GM23338 (cell line): ENCODE measurements at regions not wholly inside any gene's neighbourhood (a gene's known extent, or its start where the extent isn't known, plus 50 kb on each side); places are given as distances from the start of the nearest gene placed in this dataset.

Source experiments
- CREB1 ChIP-seq: fragments of 250-450 bp; sonication (Bioruptor Pico); IDR thresholded peaks from 2 replicates; pipeline ENCODE4 v1.5.0; 2020; ENCODE audit warnings: low read depth, mild to moderate bottlenecking, moderate library complexity
- EZH2 ChIP-seq: fragments of 200-600 bp; sonication (generic); IDR thresholded peaks from one replicate; pipeline ENCODE4 v1.8.0; 2017; ENCODE audit warnings: antibody characterized with exemption, mild to moderate bottlenecking, low read depth; ENCODE audit not compliant: unreplicated experiment
- EZH2phosphoT487 ChIP-seq: fragments of 200-600 bp; sonication (generic); IDR thresholded peaks from one replicate; pipeline ENCODE4 v1.8.1; 2018; ENCODE audit warnings: antibody characterized with exemption; ENCODE audit not compliant: unreplicated experiment
- JUNB ChIP-seq: IDR thresholded peaks from one replicate; pipeline ENCODE4 v1.6.1; 2016; ENCODE audit warnings: antibody characterized with exemption; ENCODE audit not compliant: unreplicated experiment
- NANOG ChIP-seq: IDR thresholded peaks from 2 replicates; pipeline ENCODE4 v1.6.1; 2016; ENCODE audit warnings: antibody characterized with exemption, borderline replicate concordance
- POLR2AphosphoS5 ChIP-seq: IDR thresholded peaks from 2 replicates; pipeline ENCODE4 v1.6.1; 2016; ENCODE audit warnings: antibody characterized with exemption, low read depth
- REST ChIP-seq: IDR thresholded peaks from one replicate; pipeline ENCODE4 v1.6.1; 2018; ENCODE audit warnings: antibody characterized with exemption; ENCODE audit not compliant: unreplicated experiment
- TF ChIP-seq, protein P1 (sequence below), 2 experiments: fragments of 200-600 bp in 1 of 2; sonication (generic) in 1 of 2; conservative IDR thresholded peaks; 2 replicates each; pipeline versions ENCODE4 v1.5.1 to v1.6.1; 2016 to 2017; ENCODE audit warnings: antibody characterized with exemption in 2 of 2, low read depth in 2 of 2, mild to moderate bottlenecking in 2 of 2, moderate library complexity in 1 of 2

DNA sequence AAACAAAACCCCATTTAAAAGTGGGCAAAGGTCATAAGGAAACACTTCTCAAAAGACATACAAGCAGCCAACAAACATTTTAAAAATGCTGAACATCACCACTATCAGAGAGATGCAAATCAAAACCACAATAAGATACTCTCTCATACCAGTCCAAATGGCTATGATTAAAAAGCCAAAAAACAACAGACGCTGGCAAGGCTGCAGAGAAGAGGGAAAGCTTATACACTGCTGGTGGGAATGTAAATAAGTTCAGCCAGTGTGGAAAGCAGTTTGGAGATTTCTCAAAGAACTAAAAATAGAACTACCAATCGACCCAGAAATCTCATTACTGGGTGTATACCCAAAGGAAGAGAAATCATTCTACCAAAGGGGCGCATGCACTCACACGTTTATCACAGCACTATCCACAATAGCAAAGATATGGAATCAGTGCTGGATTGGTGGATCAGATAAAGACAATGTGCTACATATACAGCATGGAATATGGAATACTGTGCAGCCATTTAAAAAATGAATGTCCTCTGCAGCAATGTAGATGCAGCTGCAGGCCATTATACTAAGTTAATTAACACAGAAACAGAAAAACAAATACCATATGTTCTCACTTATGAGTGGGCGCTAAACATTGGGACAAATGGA lies 102.1 kb upstream of the DAAM1 start:
- TF ChIP-seq, protein P1, sequence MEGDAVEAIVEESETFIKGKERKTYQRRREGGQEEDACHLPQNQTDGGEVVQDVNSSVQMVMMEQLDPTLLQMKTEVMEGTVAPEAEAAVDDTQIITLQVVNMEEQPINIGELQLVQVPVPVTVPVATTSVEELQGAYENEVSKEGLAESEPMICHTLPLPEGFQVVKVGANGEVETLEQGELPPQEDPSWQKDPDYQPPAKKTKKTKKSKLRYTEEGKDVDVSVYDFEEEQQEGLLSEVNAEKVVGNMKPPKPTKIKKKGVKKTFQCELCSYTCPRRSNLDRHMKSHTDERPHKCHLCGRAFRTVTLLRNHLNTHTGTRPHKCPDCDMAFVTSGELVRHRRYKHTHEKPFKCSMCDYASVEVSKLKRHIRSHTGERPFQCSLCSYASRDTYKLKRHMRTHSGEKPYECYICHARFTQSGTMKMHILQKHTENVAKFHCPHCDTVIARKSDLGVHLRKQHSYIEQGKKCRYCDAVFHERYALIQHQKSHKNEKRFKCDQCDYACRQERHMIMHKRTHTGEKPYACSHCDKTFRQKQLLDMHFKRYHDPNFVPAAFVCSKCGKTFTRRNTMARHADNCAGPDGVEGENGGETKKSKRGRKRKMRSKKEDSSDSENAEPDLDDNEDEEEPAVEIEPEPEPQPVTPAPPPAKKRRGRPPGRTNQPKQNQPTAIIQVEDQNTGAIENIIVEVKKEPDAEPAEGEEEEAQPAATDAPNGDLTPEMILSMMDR (conservative IDR thresholded peaks at IDR 0.05; ENCODE audit: low read depth in 2 of 2): no peak
- TF ChIP-seq JUNB (no peak), POLR2AphosphoS5 (no peak), EZH2phosphoT487 (no peak), CREB1 (no peak), EZH2 (no peak), REST (no peak), NANOG (no peak)
